ENCODE measurements at regions not wholly inside any gene's neighbourhood (a gene's known extent, or its start where the extent isn't known, plus 50 kb on each side); places are given as distances from the start of the nearest gene placed in this dataset.

GRCh38 chr3:187430576-187430975, 62.4 kb downstream of the RTP4 start:
- H3K4me3 ChIP-seq (ENCODE audit: insufficient read depth, low read depth, low read length), result no peak overlapping the region
- DNase-seq, result peak; percentile 8
- no peaks in the 10 kb centered on the region for H3K27me3 ChIP-seq (ENCODE audit: control insufficient read depth, insufficient read depth, low read length)

More at GRCh38 chr3:187430576-187430975, 62.4 kb downstream of the RTP4 start:
- H3K36me3 ChIP-seq (replicated peaks; ENCODE audit: control insufficient read depth, insufficient read depth, low read length), result no peaks in the 10 kb centered on the region
